Naive thymus-derived CD4-positive, alpha-beta T cell (primary cell): ENCODE measurements at regions not wholly inside any gene's neighbourhood (a gene's known extent, or its start where the extent isn't known, plus 50 kb on each side); places are given as distances from the start of the nearest gene placed in this dataset.

Experiments
- ATAC-seq: fragments of 150-1000 bp; cut with Tn5 transposase; 2 replicates; pipeline ENCODE4 v1.10.0; 2021; ENCODE audit warnings: mild to moderate bottlenecking, moderate library complexity
- CTCF ChIA-PET: fragments of 350-600 bp; sonication (Branson Sonifier 250); formaldehyde crosslinking; loops from one replicate; lab custom pipeline; 2021; ENCODE audit warnings: antibody characterized with exemption; lab: Charles Lee
- POLR2A ChIA-PET: fragments of 350-600 bp; sonication (Branson Sonifier 250); formaldehyde crosslinking; loops from one replicate; lab custom pipeline; 2021; ENCODE audit warnings: antibody characterized with exemption, inconsistent platforms; lab: Charles Lee
- DNase-seq, 9 donors: peaks; one replicate each; pipeline versions ENCODE4 v3.0.0 to v3.0.0-alpha.2; 2020 to 2022; ENCODE audit warnings: mixed read lengths in 1 of 9
- H3K27ac ChIP-seq: one replicate; pipeline ENCODE4 v1.7.0; 2013; ENCODE audit warnings: mild to moderate bottlenecking, low read depth, low read length, moderate library complexity
- H3K27me3 ChIP-seq, 2 donors: one replicate each; pipeline ENCODE4 v1.7.0; 2013; ENCODE audit warnings: low read length in 2 of 2, mild to moderate bottlenecking in 2 of 2, moderate library complexity in 2 of 2; ENCODE audit not compliant: control insufficient read depth in 2 of 2, insufficient read depth in 2 of 2
- H3K36me3 ChIP-seq, 3 experiments: 1 replicate in 2 of 3; 2 replicates in 1 of 3; pipeline ENCODE4 v1.7.0; 2013; ENCODE audit warnings: low read length in 3 of 3, mild to moderate bottlenecking in 3 of 3, moderate library complexity in 1 of 3; ENCODE audit not compliant: insufficient read depth in 3 of 3, control insufficient read depth in 2 of 3
- H3K4me1 ChIP-seq, 2 donors: one replicate each; pipeline ENCODE4 v1.7.0; 2013; ENCODE audit warnings: low read length in 2 of 2, mild to moderate bottlenecking in 2 of 2, moderate library complexity in 1 of 2; ENCODE audit not compliant: control insufficient read depth in 2 of 2, insufficient read depth in 2 of 2
- H3K4me3 ChIP-seq: 2 replicates; pipeline ENCODE4 v1.7.0; 2013; ENCODE audit warnings: mild to moderate bottlenecking, low read length
- H3K9me3 ChIP-seq, 3 experiments: 1 replicate in 2 of 3; 2 replicates in 1 of 3; pipeline ENCODE4 v1.7.0; 2013; ENCODE audit warnings: low read length in 3 of 3; ENCODE audit not compliant: control insufficient read depth in 2 of 3
- H3K27ac Mint-ChIP-seq, 9 donors: one replicate each; pipeline ENCODE4 v1.8.0; 2020 to 2022; ENCODE audit warnings: mixed read lengths in 9 of 9, mild to moderate bottlenecking in 8 of 9, moderate library complexity in 5 of 9, inconsistent platforms in 2 of 9
- H3K27me3 Mint-ChIP-seq, 5 donors: one replicate each; pipeline ENCODE4 v1.8.0; 2021 to 2022; ENCODE audit warnings: mixed read lengths in 5 of 5, mild to moderate bottlenecking in 1 of 5
- H3K36me3 Mint-ChIP-seq, 5 donors: one replicate each; pipeline ENCODE4 v1.8.0; 2020 to 2022; ENCODE audit warnings: mixed read lengths in 5 of 5, mild to moderate bottlenecking in 3 of 5, inconsistent platforms in 1 of 5
- H3K4me1 Mint-ChIP-seq, 7 donors: one replicate each; pipeline ENCODE4 v1.8.0; 2020 to 2022; ENCODE audit warnings: mixed read lengths in 7 of 7, mild to moderate bottlenecking in 3 of 7, inconsistent platforms in 1 of 7
- H3K4me3 Mint-ChIP-seq, 10 donors: one replicate each; pipeline ENCODE4 v1.8.0; 2020 to 2022; ENCODE audit warnings: mild to moderate bottlenecking in 10 of 10, mixed read lengths in 10 of 10, moderate library complexity in 6 of 10, inconsistent platforms in 2 of 10
- H3K9me3 Mint-ChIP-seq, 11 donors: one replicate each; pipeline ENCODE4 v1.8.0; 2020 to 2022; ENCODE audit warnings: mixed read lengths in 11 of 11, mild to moderate bottlenecking in 4 of 11, inconsistent platforms in 1 of 11, moderate library complexity in 1 of 11
- intact Hi-C, 2 donors: fragments of 100-400 bp; cut with micrococcal nuclease; formaldehyde crosslinking; loops; one replicate each; pipeline ENCODE4 v1.15.1; 2023

- Mint-ChIP-seq H3K4me1 (no peaks in the 10 kb centered on the region), H3K4me3 (no peak overlapping the region), H3K27ac (no peak overlapping the region), H3K9me3 (peaks cover 0 to 10% (median 4%) of the 10 kb centered on the region in 11 donors), H3K36me3 (no peaks in the 10 kb centered on the region), H3K27me3 (no peaks in the 10 kb centered on the region)
- no peaks in the 10 kb centered on the region for H3K27me3 ChIP-seq
- no peak for ATAC-seq
- no peaks in the 10 kb centered on the region for H3K36me3 ChIP-seq
- no peak overlapping the region for H3K4me3 ChIP-seq
- no peaks in the 10 kb centered on the region for H3K4me1 ChIP-seq
- no peak overlapping the region for H3K27ac ChIP-seq
- ChIA-PET CTCF (no interaction called here), POLR2A (no interaction called here)
- intact Hi-C loops, result no loop called here
- H3K9me3 ChIP-seq, result no peaks in the 10 kb centered on the region
- no peak for DNase-seq
Observed at GRCh38 chr3:88657459-88657858, 450.0 kb upstream of the EPHA3 start.

GRCh38 chr3:88661433-88661824, 446.0 kb upstream of the EPHA3 start:
- no peaks in the 10 kb centered on the region for H3K36me3 ChIP-seq
- Mint-ChIP-seq H3K27me3 (no peaks in the 10 kb centered on the region), H3K36me3 (no peaks in the 10 kb centered on the region), H3K27ac (no peak overlapping the region), H3K9me3 (peaks cover 0 to 8% (median 2%) of the 10 kb centered on the region in 11 donors), H3K4me3 (no peak overlapping the region), H3K4me1 (no peaks in the 10 kb centered on the region)
- no peak for DNase-seq
- ChIA-PET CTCF (no interaction called here), POLR2A (no interaction called here)
- H3K27ac ChIP-seq, result no peak overlapping the region
- no peaks in the 10 kb centered on the region for H3K4me1 ChIP-seq
- ATAC-seq, result no peak
- intact Hi-C loops, result no loop called here
- H3K9me3 ChIP-seq, result no peaks in the 10 kb centered on the region
- no peak overlapping the region for H3K4me3 ChIP-seq
- no peaks in the 10 kb centered on the region for H3K27me3 ChIP-seq

GRCh38 chr3:88668180-88668579, 439.2 kb upstream of the EPHA3 start:
- ChIA-PET CTCF (no interaction called here), POLR2A (no interaction called here)
- no peaks in the 10 kb centered on the region for H3K27me3 Mint-ChIP-seq
- H3K9me3 Mint-ChIP-seq, result peaks cover 0 to 9% (median 4%) of the 10 kb centered on the region in 11 donors
- no peaks in the 10 kb centered on the region for H3K27me3 ChIP-seq
- H3K4me3 Mint-ChIP-seq, result no peak overlapping the region
- no peak for DNase-seq
- no peak for ATAC-seq
- H3K4me1 Mint-ChIP-seq, result no peaks in the 10 kb centered on the region
- H3K27ac ChIP-seq, result no peak overlapping the region
- no peaks in the 10 kb centered on the region for H3K9me3 ChIP-seq
- no peaks in the 10 kb centered on the region for H3K4me1 ChIP-seq
- intact Hi-C loops, result no loop called here
- H3K36me3 ChIP-seq, result no peaks in the 10 kb centered on the region
- no peaks in the 10 kb centered on the region for H3K36me3 Mint-ChIP-seq
- H3K27ac Mint-ChIP-seq, result no peak overlapping the region
- H3K4me3 ChIP-seq, result no peak overlapping the region

- Histone ChIP-seq H3K27ac (no peak overlapping the region), H3K4me3 (no peak overlapping the region), H3K4me1 (no peaks in the 10 kb centered on the region), H3K27me3 (no peaks in the 10 kb centered on the region), H3K36me3 (no peaks in the 10 kb centered on the region), H3K9me3 (no peaks in the 10 kb centered on the region)
- H3K4me3 Mint-ChIP-seq, result no peak overlapping the region
- H3K27me3 Mint-ChIP-seq, result no peaks in the 10 kb centered on the region
- ChIA-PET CTCF (no interaction called here), POLR2A (no interaction called here)
- H3K27ac Mint-ChIP-seq, result no peak overlapping the region
- peaks cover 0 to 9% (median 2%) of the 10 kb centered on the region in 11 donors for H3K9me3 Mint-ChIP-seq
- DNase-seq (no peak), ATAC-seq (no peak)
- no peaks in the 10 kb centered on the region for H3K36me3 Mint-ChIP-seq
- intact Hi-C loops, result no loop called here
- no peaks in the 10 kb centered on the region for H3K4me1 Mint-ChIP-seq
Observed at GRCh38 chr3:88671573-88671972, 435.8 kb upstream of the EPHA3 start.

- Mint-ChIP-seq H3K27me3 (no peaks in the 10 kb centered on the region), H3K27ac (no peak overlapping the region), H3K36me3 (no peaks in the 10 kb centered on the region), H3K4me1 (no peaks in the 10 kb centered on the region), H3K9me3 (peaks cover 0 to 11% (median 0%) of the 10 kb centered on the region in 11 donors), H3K4me3 (no peak overlapping the region)
- no peak for ATAC-seq
- no peak overlapping the region for H3K4me3 ChIP-seq
- DNase-seq, result no peak
- H3K36me3 ChIP-seq, result no peaks in the 10 kb centered on the region
- intact Hi-C loops, result no loop called here
- H3K27me3 ChIP-seq, result no peaks in the 10 kb centered on the region
- ChIA-PET CTCF (no interaction called here), POLR2A (no interaction called here)
- no peaks in the 10 kb centered on the region for H3K9me3 ChIP-seq
- H3K4me1 ChIP-seq, result no peaks in the 10 kb centered on the region
- no peak overlapping the region for H3K27ac ChIP-seq
Observed at GRCh38 chr3:88677298-88677697, 430.1 kb upstream of the EPHA3 start.

GRCh38 chr3:88678747-88679146, 428.7 kb upstream of the EPHA3 start:
- H3K4me3 ChIP-seq, result no peak overlapping the region
- ATAC-seq, result no peak
- intact Hi-C loops, result no loop called here
- no peaks in the 10 kb centered on the region for H3K27me3 ChIP-seq
- H3K27ac ChIP-seq, result no peak overlapping the region
- no peaks in the 10 kb centered on the region for H3K36me3 ChIP-seq
- Mint-ChIP-seq H3K36me3 (no peaks in the 10 kb centered on the region), H3K4me3 (no peak overlapping the region), H3K9me3 (peaks cover 0 to 11% (median 0%) of the 10 kb centered on the region in 11 donors), H3K4me1 (no peaks in the 10 kb centered on the region), H3K27ac (no peak overlapping the region), H3K27me3 (no peaks in the 10 kb centered on the region)
- H3K4me1 ChIP-seq, result no peaks in the 10 kb centered on the region
- ChIA-PET CTCF (no interaction called here), POLR2A (no interaction called here)
- DNase-seq, result no peak
- no peaks in the 10 kb centered on the region for H3K9me3 ChIP-seq

GRCh38 chr3:88690287-88690686, 417.1 kb upstream of the EPHA3 start:
- POLR2A ChIA-PET, result no interaction called here
- H3K27me3 ChIP-seq, result no peaks in the 10 kb centered on the region
- no peaks in the 10 kb centered on the region for H3K9me3 ChIP-seq
- Mint-ChIP-seq H3K4me3 (no peak overlapping the region), H3K9me3 (peaks cover 0 to 18% (median under 1%) of the 10 kb centered on the region in 11 donors), H3K27ac (no peak overlapping the region), H3K4me1 (no peaks in the 10 kb centered on the region), H3K27me3 (no peaks in the 10 kb centered on the region), H3K36me3 (no peaks in the 10 kb centered on the region)
- ATAC-seq (no peak), DNase-seq (no peak)
- H3K27ac ChIP-seq, result no peak overlapping the region
- no peaks in the 10 kb centered on the region for H3K4me1 ChIP-seq
- CTCF ChIA-PET, result no interaction called here
- intact Hi-C loops, result no loop called here
- H3K36me3 ChIP-seq, result no peaks in the 10 kb centered on the region
- no peak overlapping the region for H3K4me3 ChIP-seq
